NCI-H1105 treated with DMSO at 0.1 percent for 48 hours (cell line): ENCODE measurements at regions not wholly inside any gene's neighbourhood (a gene's known extent, or its start where the extent isn't known, plus 50 kb on each side); places are given as distances from the start of the nearest gene placed in this dataset.

Experiments used
- DNase-seq: peaks from one replicate; lab custom pipeline; 2025; lab: John Stamatoyannopoulos, UW

DNA sequence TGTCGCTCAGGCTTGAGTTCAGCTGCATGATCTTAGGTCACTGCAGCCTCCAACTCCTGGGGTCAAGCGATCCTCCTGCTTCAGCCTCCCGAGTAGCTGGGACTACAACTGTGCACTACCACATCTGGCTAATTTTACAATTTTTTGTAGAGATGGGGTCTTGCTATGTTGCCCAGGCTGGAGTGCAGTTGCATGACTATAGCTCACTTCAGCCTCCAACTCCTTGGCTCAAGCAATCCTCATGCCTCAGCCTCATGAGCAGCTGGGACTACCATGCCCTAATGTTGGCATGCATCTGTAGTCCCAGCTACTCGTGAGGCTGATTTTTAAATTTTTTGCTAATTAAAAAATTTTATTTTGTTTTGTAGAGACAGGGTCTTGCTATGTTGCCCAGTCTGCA is 101.9 kb upstream of the NPTX2 start:
- DNase-seq: no peak

DNA sequence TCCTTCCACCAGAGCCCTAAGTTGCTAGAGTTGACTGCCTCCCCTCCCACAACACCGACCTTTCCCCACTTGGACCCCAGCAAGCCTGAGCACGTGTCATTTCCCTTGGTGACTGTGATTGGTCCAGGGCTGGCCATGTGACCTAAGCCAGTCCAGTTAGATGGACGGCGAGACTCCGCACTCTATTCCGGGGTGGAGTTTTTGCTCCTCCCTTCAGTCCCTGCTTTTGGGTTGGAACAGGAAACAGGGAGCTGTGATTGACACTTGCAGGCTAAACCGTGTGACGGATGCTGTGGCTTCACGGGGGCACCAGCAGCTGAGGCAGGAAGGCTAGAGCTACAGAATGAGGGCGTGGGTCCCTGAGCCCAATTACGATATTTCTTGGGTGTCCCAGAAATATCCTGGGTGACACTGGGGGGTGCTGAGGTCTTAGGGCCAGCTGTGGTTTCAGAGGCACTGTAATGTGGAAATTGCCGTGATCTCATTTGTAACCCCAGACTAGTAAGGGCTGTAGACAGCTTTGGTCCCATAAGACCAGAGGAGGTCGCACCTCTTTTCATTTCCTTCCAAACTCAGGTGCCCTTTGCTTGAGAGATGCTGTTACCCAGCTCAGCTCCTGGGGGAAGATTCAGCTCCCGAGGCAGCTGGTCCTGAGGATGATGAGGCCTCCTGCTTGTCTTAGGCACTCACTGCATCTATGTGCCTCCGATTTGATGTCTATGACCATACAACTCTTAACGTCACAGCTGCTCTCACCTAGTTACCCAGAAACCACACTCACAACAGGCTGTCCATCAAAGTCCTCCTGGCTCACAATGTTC is 102.7 kb upstream of the NPTX2 start:
- DNase-seq: no peak

DNA sequence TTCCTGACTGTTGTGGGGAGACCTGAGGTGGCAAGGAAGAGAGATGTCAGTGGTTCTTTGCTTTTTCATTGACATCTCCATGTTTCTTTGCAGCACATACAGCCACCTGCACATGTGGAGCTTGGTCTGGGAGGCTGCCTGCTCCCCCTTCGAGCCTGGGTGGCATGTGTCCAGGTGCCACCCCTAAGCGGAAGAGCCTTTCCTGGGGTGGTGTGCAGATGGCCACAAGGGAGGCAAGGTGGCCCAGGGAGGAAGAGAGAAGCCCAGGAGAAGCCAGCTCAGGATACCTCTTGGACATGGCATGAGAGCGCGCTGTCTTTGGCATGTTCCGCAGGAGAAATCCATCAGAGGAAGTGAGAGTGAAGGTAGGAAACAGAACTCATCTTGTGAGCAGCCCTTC is 105.9 kb upstream of the NPTX2 start:
- DNase-seq: no peak

DNA sequence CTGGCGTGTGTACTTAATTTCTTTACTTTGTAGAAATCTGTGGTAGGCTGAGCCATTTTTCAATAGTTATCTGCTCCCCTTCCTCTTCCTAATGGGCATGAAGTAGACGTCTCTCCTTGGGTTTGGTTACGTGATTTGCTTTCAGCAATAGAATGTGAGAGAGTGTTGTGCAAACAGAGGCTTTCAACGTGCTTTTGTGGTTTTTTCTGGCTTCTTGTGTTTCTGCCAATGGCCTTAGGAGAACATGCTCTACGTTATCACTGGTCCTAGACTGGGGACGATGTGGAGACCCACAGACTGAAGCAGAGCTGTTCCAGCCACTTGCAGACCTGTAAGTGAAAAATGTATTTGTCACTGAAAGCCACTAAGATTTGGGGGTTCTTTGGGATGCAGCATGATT is 107.2 kb upstream of the NPTX2 start:
- DNase-seq: no peak

DNA sequence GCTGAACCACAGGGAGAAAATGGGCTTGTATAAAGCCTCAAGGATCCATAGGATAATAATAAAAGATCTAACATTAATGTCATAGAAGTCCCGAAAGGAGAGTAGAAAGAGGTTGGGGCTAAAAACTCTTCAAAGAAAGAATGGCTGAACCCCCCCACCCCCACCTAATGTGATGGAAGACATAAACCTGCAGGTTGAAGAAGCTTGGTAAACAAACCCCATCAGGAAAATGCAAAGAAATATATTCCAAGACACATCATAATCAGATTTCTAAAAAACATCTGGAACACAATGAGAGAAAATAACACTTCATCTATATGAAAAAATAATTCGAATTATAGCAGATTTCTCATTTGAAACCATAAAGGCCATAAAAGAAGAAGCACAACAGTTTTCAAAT is 105.6 kb upstream of the BAIAP2L1 start:
- no peak for DNase-seq

DNA sequence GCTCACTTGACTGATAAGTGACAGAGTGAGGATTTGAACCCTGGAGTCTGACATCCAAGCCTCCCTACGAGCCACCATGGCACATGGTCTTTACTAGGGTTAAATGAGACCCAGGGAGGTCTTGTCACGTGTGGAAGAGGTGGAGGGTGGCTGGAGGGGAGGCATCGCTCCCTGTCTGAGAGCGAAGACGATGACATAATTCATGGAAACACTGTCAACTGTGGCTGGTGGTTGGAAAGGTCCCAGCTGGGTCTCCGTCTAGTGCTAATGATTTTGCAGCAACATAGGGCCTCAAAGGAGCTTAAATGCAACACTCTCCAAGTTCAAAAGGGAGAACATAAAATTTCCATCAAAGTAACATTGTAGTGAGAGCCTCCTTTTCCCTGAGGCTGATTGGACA is 99.9 kb upstream of the BAIAP2L1 start:
- no peak for DNase-seq

DNA sequence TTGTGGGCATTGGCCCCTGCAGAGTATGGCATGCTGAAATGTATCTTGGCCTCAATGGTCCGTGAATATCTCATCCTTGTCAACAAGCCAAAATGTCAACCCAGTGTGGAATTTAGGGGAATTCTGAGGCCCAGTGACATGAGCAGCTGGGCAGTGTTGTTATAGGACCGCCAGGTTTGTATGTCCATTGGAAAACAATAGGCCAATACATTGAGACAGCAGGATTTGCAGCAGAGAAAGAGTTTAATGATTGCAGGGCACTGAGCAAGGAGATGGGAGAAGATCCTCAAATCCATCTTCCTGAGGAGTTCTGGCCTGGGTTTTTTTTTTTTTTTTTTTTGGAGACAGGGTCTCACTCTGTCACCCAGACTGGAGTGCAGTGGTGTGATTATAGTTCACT is 95.7 kb upstream of the BAIAP2L1 start:
- no peak for DNase-seq

DNA sequence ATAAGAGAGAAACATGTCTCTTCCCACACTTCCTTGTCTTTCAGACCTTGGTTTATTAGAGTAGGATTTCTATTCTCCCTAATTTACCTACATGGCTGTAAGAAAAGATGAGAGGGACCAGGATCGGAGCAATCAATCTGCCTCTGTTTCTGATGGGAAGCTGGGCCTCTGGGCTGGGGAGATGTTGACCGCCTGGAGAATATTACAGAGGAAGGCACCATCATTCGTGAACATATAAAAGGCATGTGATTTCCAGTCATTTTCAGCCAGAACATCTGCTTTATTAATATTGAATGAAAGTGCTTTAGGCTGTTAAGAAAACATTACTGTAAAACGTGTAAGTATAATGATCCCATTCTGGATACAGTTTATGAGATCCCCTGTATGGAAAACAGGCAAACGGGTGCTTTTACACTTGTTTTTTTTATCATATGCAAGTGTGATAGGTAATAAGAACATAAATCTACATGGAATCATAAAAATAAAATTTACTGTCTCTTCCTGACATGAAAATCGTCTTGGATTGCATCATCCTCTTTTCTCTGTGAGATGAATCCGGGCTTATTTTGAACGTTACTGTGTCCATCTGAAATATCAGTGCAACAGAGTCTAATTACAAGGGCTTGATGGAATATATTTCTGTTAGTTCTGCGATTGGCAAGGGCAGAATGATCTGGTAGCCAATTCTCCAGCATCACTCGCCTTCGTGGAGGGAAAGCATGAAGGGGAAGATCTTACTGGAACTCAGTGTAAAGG is 94.5 kb upstream of the BAIAP2L1 start:
- no peak for DNase-seq

DNA sequence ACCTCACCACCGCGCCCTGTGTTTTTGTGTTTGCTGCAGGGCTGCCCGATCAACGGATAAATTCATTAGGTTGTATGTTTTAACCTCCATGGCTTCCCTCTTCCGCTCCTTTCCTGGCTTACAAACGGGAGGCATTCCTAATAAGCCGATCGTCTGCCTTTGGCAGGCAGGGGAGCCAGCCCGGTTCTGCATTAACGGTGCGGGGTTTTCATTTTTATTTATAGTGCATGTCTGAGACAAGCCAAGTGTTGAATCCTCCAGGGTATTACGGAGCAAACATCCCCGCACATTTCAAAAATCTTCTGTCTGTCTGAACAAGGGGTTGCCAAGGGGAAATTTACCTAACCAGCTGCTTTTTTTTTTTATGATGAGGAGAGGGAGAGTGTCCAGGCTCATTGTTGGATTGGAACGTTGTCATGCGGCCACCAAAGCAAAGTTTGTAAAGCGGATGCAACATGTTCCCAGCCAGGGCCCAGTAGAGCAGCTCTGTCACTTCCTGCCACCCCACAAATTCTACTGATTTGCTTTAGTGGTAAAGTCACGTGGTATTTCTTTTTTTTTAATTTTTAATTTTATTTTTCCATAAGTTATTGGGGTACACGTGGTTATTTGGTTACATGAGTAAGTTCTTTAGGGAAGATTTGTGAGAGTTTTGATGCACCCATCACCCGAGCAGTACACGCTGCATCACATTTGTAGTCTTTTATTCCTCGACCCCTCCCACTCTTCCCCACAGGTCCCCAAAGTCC is 92.3 kb upstream of the BAIAP2L1 start:
- DNase-seq: no peak

DNA sequence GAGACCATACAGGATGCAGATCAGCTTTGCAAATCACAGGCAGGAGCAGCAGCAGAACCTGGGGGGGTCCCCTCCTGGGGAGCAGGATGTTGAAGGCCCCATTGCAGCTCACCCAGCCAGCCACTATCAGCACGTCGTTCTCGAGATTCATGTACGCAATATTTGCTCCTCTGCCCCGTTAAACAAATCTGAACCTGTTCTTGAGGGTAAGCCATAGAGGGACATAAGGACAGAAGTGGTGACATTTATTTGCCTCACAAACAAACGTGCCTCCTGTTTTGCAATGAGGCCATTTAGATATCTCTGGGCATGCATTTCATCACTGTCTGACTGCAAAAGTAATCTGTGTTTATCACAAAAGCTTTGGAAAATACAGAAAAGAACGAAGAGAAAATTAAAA is 87.3 kb upstream of the BAIAP2L1 start:
- no peak for DNase-seq

DNA sequence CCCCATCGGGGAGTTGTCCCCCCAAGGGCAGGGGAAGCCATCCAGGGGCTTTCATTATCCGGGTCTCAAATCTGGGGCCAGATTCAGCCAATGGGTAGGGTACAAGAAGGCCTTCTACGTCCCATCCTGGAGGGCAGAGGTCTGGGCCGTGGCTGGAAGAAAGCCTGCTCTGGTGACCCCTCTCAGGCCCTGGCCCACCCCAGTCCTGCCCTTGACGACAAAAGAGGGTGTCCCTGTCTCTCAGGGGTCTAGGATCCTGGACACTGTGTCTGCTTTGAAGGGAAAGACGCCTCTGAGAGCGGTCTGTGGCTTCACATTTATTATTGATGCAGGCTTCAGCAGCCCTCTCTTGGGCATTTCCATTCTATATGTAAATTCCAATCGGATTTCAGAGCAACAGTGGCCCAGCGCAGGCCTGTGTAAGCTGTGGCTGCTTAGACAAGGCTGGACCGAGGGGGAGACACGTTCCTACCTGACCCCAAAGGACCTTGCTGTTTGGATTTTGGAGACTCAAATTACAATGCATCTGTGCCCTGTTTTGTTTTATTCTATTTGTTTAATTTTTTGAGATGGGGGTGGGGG is 83.2 kb upstream of the BAIAP2L1 start:
- no peak for DNase-seq

DNA sequence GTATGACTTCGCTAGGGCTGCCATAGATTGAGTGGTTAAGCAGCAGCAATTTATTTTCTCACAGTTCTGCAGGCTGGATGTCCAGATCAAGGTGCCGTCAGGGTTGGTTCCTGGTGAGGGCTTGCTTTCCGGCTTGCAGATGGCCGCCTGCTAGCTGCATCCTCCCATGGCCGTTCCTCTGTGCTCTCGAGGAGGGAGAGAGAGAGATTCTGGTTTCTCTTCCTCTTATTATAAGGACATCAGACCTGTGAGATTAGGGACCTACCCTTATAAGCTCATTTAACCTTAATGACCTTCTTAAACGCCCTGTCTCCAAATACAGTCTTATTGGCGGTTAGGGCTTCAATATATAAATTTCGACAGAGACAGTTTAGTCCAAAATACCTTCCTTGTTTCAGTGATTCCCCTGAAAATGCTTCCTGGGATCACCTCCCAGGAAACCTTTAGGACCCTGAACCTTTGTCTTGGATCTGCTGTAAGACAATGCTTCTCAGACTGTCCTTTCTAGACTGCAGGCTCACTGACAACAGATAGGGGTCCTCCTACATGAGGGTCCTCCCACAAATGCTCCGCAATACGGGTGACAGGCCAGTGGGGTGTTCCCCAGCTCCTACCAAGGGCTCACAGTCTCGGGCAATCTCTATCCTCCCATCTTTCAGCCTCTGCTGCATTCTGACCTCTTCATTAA is 82.5 kb upstream of the BAIAP2L1 start:
- no peak for DNase-seq

DNA sequence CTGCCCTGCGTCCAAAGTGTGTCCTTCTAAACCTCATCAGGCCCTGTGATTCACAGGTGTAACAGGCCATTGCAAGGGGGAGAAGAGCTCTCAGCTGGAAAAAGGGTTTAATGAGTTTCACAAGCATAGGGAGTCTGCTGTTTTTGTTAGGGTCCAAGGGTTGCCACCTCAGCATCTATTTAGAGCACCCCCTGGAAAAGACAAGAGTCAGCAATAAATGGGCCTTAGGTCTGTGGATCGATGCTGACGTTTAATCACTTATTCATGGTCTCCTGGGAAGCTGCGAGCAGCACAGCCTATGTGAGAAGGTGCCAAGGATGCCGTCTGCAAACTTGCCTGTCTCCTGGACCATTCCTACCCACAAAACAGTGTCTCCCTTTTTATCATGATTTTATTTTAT is 78.4 kb upstream of the BAIAP2L1 start:
- no peak for DNase-seq

DNA sequence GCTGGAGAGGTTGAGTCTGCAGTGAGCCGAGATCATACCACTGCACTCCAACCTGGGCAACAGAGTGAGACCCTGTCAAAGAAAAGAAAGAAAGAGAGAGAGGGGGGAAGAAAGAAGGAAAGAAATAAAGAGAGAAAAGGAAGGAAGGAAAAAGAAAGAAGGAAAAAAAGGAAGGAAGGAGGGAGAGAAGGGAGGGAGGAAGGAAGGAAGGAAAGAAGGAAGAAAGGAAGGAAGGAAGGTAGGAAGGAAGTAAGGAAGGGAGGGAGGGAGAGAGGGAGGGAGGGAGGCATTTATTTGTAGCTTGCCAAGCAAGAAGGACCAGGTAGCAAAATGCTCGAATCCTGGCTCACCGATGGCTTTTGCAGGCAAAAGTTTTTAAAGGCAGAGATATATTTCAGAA is 74.5 kb upstream of the BAIAP2L1 start:
- DNase-seq: no peak

DNA sequence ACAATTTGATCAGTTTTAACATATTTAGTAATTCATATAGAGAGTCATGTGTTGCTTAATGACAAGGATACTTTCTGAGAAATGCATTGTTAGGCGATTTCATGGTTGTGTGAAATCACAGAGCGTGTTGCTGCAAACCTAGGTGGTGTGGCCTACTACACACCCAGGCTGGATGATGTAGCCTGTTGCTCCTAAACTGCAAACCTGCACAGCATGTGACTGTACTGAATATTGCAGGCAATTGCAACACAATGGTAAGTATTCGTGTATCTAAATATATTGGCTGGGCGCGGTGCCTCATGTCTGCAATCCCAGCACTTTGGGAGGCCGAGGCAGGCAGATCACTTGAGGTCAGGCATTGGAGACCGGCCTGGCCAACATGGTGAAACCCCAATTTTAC is 73.7 kb upstream of the BAIAP2L1 start:
- no peak for DNase-seq

DNA sequence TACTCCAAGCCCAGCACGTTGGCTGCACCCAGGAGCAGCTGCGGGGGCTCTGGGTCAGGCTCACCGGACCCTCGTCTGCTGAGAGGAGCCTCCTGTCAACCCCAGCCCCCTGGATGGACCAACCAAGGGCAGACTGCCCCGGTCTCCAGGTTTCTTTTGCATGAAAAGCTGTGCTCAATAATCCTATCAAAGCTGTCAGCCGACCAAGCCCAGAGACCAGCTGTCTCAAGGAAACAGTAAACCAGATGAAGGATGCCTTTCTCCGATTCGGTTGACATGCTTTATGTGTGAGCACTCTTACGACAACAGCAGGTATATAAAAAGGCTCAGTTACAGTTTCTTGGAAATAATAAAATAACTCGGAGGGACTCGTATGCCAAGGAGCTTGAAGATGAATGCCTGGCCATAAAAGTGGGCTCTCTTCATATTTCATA is 71.6 kb upstream of the BAIAP2L1 start:
- no peak for DNase-seq

DNA sequence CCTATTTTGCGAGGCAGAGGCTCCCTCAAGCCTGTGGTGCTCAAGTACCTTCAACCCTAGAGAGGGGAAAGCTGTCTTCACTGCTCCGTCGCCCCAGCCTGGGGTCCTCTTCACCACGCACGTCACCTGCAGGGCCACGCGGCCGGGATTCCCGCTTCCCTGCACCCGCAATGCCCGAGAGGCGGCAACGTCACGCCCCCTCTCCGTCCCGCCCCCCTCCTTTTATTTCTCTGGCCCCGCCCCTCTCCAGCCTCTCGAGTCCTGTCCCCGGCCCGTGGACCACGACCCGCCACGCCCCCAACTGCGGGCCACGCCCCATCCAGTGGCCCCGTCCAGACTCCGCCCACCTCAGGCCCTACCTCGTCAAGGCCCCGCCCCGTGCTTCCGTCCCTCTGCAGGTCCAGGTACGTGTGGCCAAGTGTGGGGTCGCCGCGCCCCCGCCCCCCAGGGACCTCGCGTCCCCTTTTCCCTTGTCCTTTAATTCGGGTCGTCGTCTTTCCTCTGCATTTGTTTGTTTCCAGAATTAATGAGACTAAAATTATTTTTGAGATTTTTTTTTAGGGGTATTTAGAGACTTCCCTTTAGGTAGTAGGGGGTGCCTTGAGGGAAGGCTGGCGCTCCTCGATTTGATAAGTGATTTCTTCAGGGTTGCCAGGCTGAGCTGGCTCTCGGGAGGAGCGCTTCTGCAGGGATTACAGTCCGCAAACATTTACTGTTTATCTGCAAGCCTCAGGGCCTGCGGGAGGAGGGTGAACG is 69.8 kb upstream of the BAIAP2L1 start:
- no peak for DNase-seq

DNA sequence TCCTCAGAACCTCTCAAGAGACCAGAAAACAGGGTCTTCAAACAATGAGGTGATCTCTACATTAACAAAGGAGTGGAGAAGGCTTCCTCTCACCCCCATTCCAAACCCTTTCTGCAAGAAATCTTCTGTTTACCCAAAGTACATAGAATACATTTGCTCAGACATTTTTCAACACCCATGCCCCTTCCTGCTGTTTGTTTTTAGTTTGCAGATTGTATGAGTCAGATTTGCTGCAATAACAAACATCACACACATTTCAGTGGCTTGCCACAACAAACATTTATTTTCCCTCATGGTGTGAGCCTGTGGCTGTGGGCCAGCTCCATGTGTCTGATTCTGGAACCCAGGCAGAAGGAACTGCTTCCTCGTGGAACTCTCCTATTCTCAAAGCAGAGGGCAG is 68.2 kb upstream of the BAIAP2L1 start:
- DNase-seq: no peak

DNA sequence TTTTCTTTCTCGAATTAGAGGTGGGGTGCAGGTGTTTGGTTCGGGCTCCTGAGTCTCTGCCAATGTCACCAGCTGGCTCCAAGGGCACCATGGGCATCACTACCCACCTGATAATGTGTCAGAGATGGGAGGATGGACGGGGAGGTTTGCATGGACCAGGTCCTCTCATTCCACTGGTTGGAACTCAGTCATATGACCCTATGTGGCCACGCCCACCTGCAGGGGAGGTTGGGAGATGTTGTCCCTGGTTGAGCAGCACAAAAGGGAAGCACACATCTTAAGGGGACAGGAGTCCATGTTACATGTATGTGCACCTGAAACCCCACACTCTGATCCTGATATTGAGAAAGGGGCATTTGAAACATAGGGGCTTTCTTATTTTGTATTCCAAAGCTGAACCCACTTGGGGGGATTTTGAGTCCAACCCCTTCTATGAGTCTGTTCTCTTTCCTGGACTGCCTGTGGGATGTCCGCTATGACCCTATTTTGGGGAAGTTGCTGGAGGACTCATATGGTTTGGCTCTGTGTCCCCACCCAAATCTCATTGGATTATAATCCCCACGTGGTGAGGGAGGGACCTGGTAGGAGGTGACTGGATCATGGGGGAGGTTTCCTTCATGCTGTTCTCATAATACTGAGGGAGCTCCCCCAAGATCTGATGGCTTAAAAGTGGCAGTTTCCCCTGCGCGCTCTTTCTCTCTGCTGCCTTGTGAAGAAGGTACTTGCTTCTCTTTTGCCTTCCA is 66.9 kb upstream of the BAIAP2L1 start:
- DNase-seq: no peak

DNA sequence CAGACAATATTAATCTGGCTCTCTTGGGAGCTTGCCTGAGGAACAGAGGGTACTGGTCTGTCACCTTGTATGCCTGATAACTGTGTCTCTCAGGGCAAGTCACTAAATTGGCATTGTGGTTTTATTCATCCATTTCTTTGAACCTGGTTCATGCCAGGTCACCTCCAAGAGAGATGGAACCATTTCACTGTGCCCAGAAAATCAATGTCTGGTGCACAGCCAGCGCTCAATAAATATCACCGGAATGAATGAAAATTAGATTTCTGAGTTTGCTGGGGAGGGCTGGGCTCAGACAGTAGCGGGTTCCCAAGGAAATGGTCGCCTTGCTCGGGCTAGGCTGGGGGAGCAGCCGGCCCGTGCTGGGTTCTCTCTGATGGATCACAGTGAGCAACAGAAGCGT is 64.1 kb upstream of the BAIAP2L1 start:
- no peak for DNase-seq

DNA sequence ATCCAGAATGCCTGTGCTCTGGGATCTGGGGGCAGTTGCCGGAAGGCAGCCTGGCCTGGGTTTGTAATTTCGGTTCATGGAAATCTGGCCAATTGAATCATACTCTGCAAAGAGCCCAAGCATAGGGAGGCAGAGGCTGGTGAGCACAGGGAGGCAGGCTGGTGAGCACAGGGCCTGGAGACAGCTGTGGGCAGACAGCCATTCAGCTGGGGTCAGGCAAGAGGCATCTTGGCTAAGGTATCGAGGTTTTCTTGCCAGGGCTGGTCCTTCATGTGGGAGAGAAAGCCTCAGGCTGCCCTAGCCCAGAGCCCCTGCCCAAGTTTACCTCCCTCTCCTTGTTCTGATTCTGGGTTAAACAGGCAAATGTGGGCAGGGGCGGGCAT is 63.7 kb upstream of the BAIAP2L1 start:
- no peak for DNase-seq
